PC-3 (cell line): ENCODE measurements at regions not wholly inside any gene's neighbourhood (a gene's known extent, or its start where the extent isn't known, plus 50 kb on each side); places are given as distances from the start of the nearest gene placed in this dataset.

Source experiments
- EZH2 ChIP-seq: fragments of 300-600 bp; sonication (generic); IDR thresholded peaks from one replicate; pipeline ENCODE4 v1.6.1; 2017; ENCODE audit warnings: antibody characterized with exemption, mild to moderate bottlenecking, low read length; ENCODE audit not compliant: unreplicated experiment
- TF ChIP-seq, protein P1 (sequence below): fragments of 300-600 bp; sonication (generic); conservative IDR thresholded peaks from 2 replicates; pipeline ENCODE4 v1.5.1; 2017; ENCODE audit warnings: antibody characterized with exemption, low read depth, mild to moderate bottlenecking, low read length

GRCh38 chr14:66043921-66044320 lies 442.2 kb upstream of the CCDC196 start:
- TF ChIP-seq, protein P1, sequence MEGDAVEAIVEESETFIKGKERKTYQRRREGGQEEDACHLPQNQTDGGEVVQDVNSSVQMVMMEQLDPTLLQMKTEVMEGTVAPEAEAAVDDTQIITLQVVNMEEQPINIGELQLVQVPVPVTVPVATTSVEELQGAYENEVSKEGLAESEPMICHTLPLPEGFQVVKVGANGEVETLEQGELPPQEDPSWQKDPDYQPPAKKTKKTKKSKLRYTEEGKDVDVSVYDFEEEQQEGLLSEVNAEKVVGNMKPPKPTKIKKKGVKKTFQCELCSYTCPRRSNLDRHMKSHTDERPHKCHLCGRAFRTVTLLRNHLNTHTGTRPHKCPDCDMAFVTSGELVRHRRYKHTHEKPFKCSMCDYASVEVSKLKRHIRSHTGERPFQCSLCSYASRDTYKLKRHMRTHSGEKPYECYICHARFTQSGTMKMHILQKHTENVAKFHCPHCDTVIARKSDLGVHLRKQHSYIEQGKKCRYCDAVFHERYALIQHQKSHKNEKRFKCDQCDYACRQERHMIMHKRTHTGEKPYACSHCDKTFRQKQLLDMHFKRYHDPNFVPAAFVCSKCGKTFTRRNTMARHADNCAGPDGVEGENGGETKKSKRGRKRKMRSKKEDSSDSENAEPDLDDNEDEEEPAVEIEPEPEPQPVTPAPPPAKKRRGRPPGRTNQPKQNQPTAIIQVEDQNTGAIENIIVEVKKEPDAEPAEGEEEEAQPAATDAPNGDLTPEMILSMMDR: no peak
- TF ChIP-seq EZH2: no peak
